DMS153 (cell line): ENCODE measurements at regions not wholly inside any gene's neighbourhood (a gene's known extent, or its start where the extent isn't known, plus 50 kb on each side); places are given as distances from the start of the nearest gene placed in this dataset.

Experiments used
- DNase-seq: peaks from one replicate; lab custom pipeline; 2025; lab: John Stamatoyannopoulos, UW

GRCh38 chrX:149992918-149993317 is 54.6 kb upstream of the EOLA2 start:
- DNase-seq = no peak

- DNase-seq = no peak
These were observed 55.7 kb upstream of the EOLA2 start for GRCh38 chrX:149993989-149994388.

GRCh38 chrX:149996515-149996914 is 58.2 kb upstream of the EOLA2 start:
- DNase-seq = no peak

GRCh38 chrX:150005027-150005426 is 66.7 kb upstream of the EOLA2 start:
- no peak for DNase-seq

- no peak for DNase-seq
These were observed 69.1 kb upstream of the EOLA2 start for GRCh38 chrX:150007356-150007755.

GRCh38 chrX:150012647-150013381 is 74.5 kb upstream of the EOLA2 start:
- no peak for DNase-seq

GRCh38 chrX:150014525-150014924 is 76.2 kb upstream of the EOLA2 start:
- no peak for DNase-seq

GRCh38 chrX:150017868-150018267 is 79.6 kb upstream of the EOLA2 start:
- no peak for DNase-seq

- no peak for DNase-seq
These were observed 80.7 kb upstream of the EOLA2 start for GRCh38 chrX:150018931-150019361.

- no peak for DNase-seq
These were observed 90.4 kb upstream of the EOLA2 start for GRCh38 chrX:150028692-150029091.

- DNase-seq = peak; percentile 71
These were observed 94.5 kb upstream of the EOLA2 start for GRCh38 chrX:150032742-150033141.

- no peak for DNase-seq
These were observed 96.5 kb upstream of the EOLA2 start for GRCh38 chrX:150034788-150035187.

- no peak for DNase-seq
These were observed 97.2 kb upstream of the EOLA2 start for GRCh38 chrX:150035531-150035930.

GRCh38 chrX:150036181-150036580 is 97.9 kb upstream of the EOLA2 start:
- DNase-seq = no peak

GRCh38 chrX:150036641-150037040 is 98.3 kb upstream of the EOLA2 start:
- DNase-seq = no peak

GRCh38 chrX:150037041-150037440 is 98.8 kb upstream of the EOLA2 start:
- DNase-seq = no peak

GRCh38 chrX:150038315-150038714 is 100.0 kb upstream of the EOLA2 start:
- no peak for DNase-seq

GRCh38 chrX:150038986-150039599 is 100.8 kb upstream of the EOLA2 start:
- DNase-seq = no peak

- no peak for DNase-seq
These were observed 102.9 kb upstream of the EOLA2 start for GRCh38 chrX:150041208-150041607.

GRCh38 chrX:150044556-150044955 is 106.3 kb upstream of the EOLA2 start:
- DNase-seq = no peak

GRCh38 chrX:150047818-150048217 is 109.5 kb upstream of the EOLA2 start:
- DNase-seq = no peak

- no peak for DNase-seq
These were observed 111.4 kb upstream of the EOLA2 start for GRCh38 chrX:150049647-150050046.

- no peak for DNase-seq
These were observed 112.1 kb upstream of the EOLA2 start for GRCh38 chrX:150050387-150050786.

- no peak for DNase-seq
These were observed 112.8 kb upstream of the EOLA2 start for GRCh38 chrX:150051096-150051495.
